DND-41 (cell line): ENCODE measurements at regions not wholly inside any gene's neighbourhood (a gene's known extent, or its start where the extent isn't known, plus 50 kb on each side); places are given as distances from the start of the nearest gene placed in this dataset.

Experiments used
- ATAC-seq: fragments of 200-7000 bp; cut with Tn5 transposase; 3 replicates; pipeline ENCODE4 v1.9.1; 2021; ENCODE audit warnings: low read depth; ENCODE audit not compliant: insufficient read depth
- DNase-seq: peaks from one replicate; pipeline ENCODE4 v3.0.0-alpha.2; 2020
- H2AFZ ChIP-seq: 2 replicates; pipeline ENCODE4 v1.6.0; 2012; ENCODE audit warnings: low read depth, low read length
- H3K27ac ChIP-seq: 2 replicates; pipeline ENCODE4 v1.5.1; 2012; ENCODE audit warnings: low read length, inconsistent platforms
- H3K27me3 ChIP-seq: fragments of 200-600 bp; sonication (generic); 2 replicates; pipeline ENCODE4 v1.6.0; 2012; ENCODE audit warnings: low read length, mild to moderate bottlenecking, inconsistent platforms; ENCODE audit not compliant: insufficient read depth, poor library complexity
- H3K36me3 ChIP-seq: 2 replicates; pipeline ENCODE4 v1.5.1; 2012; ENCODE audit warnings: low read length, inconsistent platforms; ENCODE audit not compliant: insufficient read depth
- H3K4me1 ChIP-seq: 2 replicates; pipeline ENCODE4 v1.5.1; 2012; ENCODE audit warnings: mild to moderate bottlenecking, low read length; ENCODE audit not compliant: insufficient read depth
- H3K4me2 ChIP-seq: 2 replicates; pipeline ENCODE4 v1.6.0; 2012; ENCODE audit warnings: mild to moderate bottlenecking, moderate library complexity, low read length, inconsistent platforms; ENCODE audit not compliant: insufficient read depth
- H3K4me3 ChIP-seq, 2 experiments: fragments of 200-600 bp in 1 of 2; shearing (Covaris generic) in 1 of 2; 2 replicates each; pipeline ENCODE4 v1.5.1; 2012 to 2016; ENCODE audit warnings: inconsistent platforms in 2 of 2, low read length in 2 of 2, mild to moderate bottlenecking in 2 of 2, low read depth in 1 of 2, moderate library complexity in 1 of 2
- H3K79me2 ChIP-seq: 2 replicates; pipeline ENCODE4 v1.6.0; 2012; ENCODE audit warnings: low read length, inconsistent platforms; ENCODE audit not compliant: insufficient read depth
- H3K9ac ChIP-seq: 2 replicates; pipeline ENCODE4 v1.6.0; 2012; ENCODE audit warnings: low read depth, mild to moderate bottlenecking, inconsistent platforms, low read length, moderate library complexity
- H3K9me3 ChIP-seq: 2 replicates; pipeline ENCODE4 v1.5.1; 2012; ENCODE audit warnings: low read length, moderate library complexity, mild to moderate bottlenecking, inconsistent platforms; ENCODE audit not compliant: insufficient read depth, severe bottlenecking
- H4K20me1 ChIP-seq: 2 replicates; pipeline ENCODE4 v1.6.0; 2012; ENCODE audit warnings: low read length; ENCODE audit not compliant: insufficient read depth
- EZH2 ChIP-seq: IDR thresholded peaks from 3 replicates; pipeline ENCODE4 v1.6.1; 2012; ENCODE audit warnings: borderline replicate concordance, low read depth, mild to moderate bottlenecking, moderate library complexity, low read length, inconsistent platforms; ENCODE audit not compliant: severe bottlenecking
- TF ChIP-seq, protein P1 (sequence below): IDR thresholded peaks from 2 replicates; pipeline ENCODE4 v1.5.1; 2012; ENCODE audit warnings: borderline replicate concordance, low read length, moderate library complexity, mild to moderate bottlenecking; ENCODE audit not compliant: poor library complexity, severe bottlenecking; ENCODE audit errors: extremely low read depth

DNA sequence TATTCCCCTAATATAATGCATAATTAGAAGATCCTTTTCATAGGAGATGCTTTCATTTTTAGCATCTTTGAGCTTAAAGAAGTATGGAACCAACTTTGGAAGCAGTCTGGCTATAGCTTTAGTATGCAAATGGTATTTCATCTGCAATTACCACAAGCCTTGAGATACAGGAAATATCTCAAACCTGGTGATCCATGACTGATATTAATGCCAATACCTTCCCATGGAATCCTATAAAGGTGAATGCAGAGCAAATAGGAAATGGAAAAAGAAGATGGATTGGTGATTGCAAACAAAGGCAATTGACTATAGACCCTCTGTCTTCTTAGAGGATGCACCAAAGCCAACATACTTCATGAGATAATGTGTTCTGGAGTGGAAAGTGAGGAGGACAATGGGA is 326.4 kb downstream of the KBTBD8 start:
- no peak for DNase-seq
- H3K79me2 ChIP-seq = no peaks in the 10 kb centered on the region
- TF ChIP-seq EZH2 = no peak
- TF ChIP-seq, protein P1, sequence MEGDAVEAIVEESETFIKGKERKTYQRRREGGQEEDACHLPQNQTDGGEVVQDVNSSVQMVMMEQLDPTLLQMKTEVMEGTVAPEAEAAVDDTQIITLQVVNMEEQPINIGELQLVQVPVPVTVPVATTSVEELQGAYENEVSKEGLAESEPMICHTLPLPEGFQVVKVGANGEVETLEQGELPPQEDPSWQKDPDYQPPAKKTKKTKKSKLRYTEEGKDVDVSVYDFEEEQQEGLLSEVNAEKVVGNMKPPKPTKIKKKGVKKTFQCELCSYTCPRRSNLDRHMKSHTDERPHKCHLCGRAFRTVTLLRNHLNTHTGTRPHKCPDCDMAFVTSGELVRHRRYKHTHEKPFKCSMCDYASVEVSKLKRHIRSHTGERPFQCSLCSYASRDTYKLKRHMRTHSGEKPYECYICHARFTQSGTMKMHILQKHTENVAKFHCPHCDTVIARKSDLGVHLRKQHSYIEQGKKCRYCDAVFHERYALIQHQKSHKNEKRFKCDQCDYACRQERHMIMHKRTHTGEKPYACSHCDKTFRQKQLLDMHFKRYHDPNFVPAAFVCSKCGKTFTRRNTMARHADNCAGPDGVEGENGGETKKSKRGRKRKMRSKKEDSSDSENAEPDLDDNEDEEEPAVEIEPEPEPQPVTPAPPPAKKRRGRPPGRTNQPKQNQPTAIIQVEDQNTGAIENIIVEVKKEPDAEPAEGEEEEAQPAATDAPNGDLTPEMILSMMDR = no peak

More for the DNA sequence above, 326.4 kb downstream of the KBTBD8 start:
- Histone ChIP-seq H3K9me3 (no peaks in the 10 kb centered on the region), H3K36me3 (no peaks in the 10 kb centered on the region), H3K4me2 (no peak overlapping the region), H3K4me1 (no peaks in the 10 kb centered on the region), H2AFZ (no peak overlapping the region), H3K27me3 (no peaks in the 10 kb centered on the region), H3K4me3 (no peak overlapping the region), H3K9ac (no peak overlapping the region), H4K20me1 (no peaks in the 10 kb centered on the region), H3K27ac (no peak overlapping the region)
- no peak for ATAC-seq
